DOHH2 (cell line): ENCODE measurements at regions not wholly inside any gene's neighbourhood (a gene's known extent, or its start where the extent isn't known, plus 50 kb on each side); places are given as distances from the start of the nearest gene placed in this dataset.

Experiments used
- EZH2phosphoT487 ChIP-seq: fragments of 200-600 bp; sonication (generic); IDR thresholded peaks from 2 replicates; pipeline ENCODE4 v1.6.1; 2017; ENCODE audit warnings: borderline replicate concordance, mild to moderate bottlenecking, antibody characterized with exemption, low read length, moderate library complexity, mixed read lengths
- TF ChIP-seq, protein P1 (sequence below): fragments of 200-600 bp; sonication (generic); IDR thresholded peaks from one replicate; pipeline ENCODE4 v1.5.1; 2014; ENCODE audit warnings: antibody characterized with exemption, mild to moderate bottlenecking, low read depth, low read length; ENCODE audit not compliant: poor library complexity, severe bottlenecking

DNA sequence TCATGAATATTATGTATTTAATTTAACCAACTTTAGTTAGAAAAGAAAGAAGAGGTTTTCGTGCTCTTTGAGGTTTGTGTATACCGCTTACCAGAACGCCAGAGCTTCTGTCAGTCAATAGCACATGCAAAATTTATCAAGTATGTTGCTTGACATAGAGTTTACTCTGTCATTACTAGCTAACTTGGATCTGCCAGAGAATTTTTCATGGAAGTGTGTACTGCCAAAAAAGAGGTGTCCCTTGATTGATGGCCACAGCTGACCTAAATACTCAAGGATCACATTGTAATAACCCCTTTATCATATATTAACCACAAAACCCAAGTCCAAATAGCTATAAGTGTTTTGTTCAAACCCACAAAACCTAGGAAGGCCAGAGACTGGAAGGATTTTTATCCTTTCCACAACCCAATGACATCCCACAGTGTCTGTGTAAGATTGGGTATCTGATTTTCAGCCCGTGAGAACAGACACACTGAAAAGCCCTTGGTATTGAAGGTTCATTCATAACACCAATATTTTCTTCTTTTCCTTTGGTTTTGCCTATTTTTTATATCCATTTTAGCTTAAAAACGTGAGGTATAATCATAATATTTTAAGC is 194.0 kb upstream of the EYA4 start:
- TF ChIP-seq, protein P1, sequence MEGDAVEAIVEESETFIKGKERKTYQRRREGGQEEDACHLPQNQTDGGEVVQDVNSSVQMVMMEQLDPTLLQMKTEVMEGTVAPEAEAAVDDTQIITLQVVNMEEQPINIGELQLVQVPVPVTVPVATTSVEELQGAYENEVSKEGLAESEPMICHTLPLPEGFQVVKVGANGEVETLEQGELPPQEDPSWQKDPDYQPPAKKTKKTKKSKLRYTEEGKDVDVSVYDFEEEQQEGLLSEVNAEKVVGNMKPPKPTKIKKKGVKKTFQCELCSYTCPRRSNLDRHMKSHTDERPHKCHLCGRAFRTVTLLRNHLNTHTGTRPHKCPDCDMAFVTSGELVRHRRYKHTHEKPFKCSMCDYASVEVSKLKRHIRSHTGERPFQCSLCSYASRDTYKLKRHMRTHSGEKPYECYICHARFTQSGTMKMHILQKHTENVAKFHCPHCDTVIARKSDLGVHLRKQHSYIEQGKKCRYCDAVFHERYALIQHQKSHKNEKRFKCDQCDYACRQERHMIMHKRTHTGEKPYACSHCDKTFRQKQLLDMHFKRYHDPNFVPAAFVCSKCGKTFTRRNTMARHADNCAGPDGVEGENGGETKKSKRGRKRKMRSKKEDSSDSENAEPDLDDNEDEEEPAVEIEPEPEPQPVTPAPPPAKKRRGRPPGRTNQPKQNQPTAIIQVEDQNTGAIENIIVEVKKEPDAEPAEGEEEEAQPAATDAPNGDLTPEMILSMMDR: no peak
- no peak for TF ChIP-seq EZH2phosphoT487
